Lower lobe of right lung (tissue), 2 donors: ENCODE measurements at regions not wholly inside any gene's neighbourhood (a gene's known extent, or its start where the extent isn't known, plus 50 kb on each side); places are given as distances from the start of the nearest gene placed in this dataset.
A peak's percentile ranks its signal among the peaks of the same experiment; 100 is the strongest.

Experiments
- ATAC-seq, 2 donors: fragments of 200-7000 bp; cut with Tn5 transposase; one replicate each; pipeline ENCODE4 v1.9.1; 2020 to 2022; ENCODE audit warnings: mild to moderate bottlenecking in 2 of 2, moderate library complexity in 2 of 2
- DNase-seq: peaks from one replicate; pipeline ENCODE4 v3.0.0-alpha.2; 2020
- H3K27ac ChIP-seq: fragments of 200-600 bp; one replicate; pipeline ENCODE4 v1.8.0; 2022
- H3K27me3 ChIP-seq: fragments of 200-600 bp; one replicate; pipeline ENCODE4 v1.8.0; 2022; ENCODE audit warnings: low read depth
- H3K36me3 ChIP-seq: fragments of 200-600 bp; one replicate; pipeline ENCODE4 v1.8.0; 2022; ENCODE audit warnings: mild to moderate bottlenecking
- H3K4me1 ChIP-seq: fragments of 200-600 bp; one replicate; pipeline ENCODE4 v1.8.0; 2022
- H3K4me3 ChIP-seq: fragments of 200-600 bp; one replicate; pipeline ENCODE4 v1.8.0; 2022; ENCODE audit warnings: mild to moderate bottlenecking
- H3K9me3 ChIP-seq: fragments of 200-600 bp; one replicate; pipeline ENCODE4 v1.8.0; 2022
- CTCF ChIP-seq: fragments of 200-600 bp; IDR thresholded peaks from one replicate; pipeline ENCODE4 v1.8.0; 2022; ENCODE audit warnings: antibody characterized with exemption, mild to moderate bottlenecking
- intact Hi-C: fragments of 100-400 bp; cut with DNase I; formaldehyde crosslinking; loops from one replicate; pipeline ENCODE4 v1.11.0; 2022
- donor health status: DM: no; HTN: yes; CAD: no; lungs with severe emphysema.

GRCh38 chr7:53101026-53101425 lies 65.6 kb downstream of the POM121L12 start:
- no peak for TF ChIP-seq CTCF

GRCh38 chr7:53110425-53110824 lies 75.0 kb downstream of the POM121L12 start:
- no peak for DNase-seq
- ATAC-seq, result no peak
- Histone ChIP-seq H3K27me3 (no peaks in the 10 kb centered on the region), H3K27ac (no peak overlapping the region), H3K4me1 (no peaks in the 10 kb centered on the region), H3K9me3 (no peaks in the 10 kb centered on the region), H3K36me3 (no peaks in the 10 kb centered on the region), H3K4me3 (no peak overlapping the region)
- intact Hi-C loops, result no loop called here
- no peak for TF ChIP-seq CTCF

More at GRCh38 chr7:53101026-53101425, 65.6 kb downstream of the POM121L12 start:
- Histone ChIP-seq H3K36me3 (no peaks in the 10 kb centered on the region), H3K4me3 (no peak overlapping the region), H3K4me1 (no peaks in the 10 kb centered on the region), H3K27me3 (no peaks in the 10 kb centered on the region), H3K27ac (no peak overlapping the region), H3K9me3 (no peaks in the 10 kb centered on the region)
- intact Hi-C loops, result no loop called here
- ATAC-seq (peak in 1 of 2 donors; percentile 42), DNase-seq (no peak)

GRCh38 chr7:53111031-53111430 lies 75.6 kb downstream of the POM121L12 start:
- intact Hi-C loops, result no loop called here
- H3K9me3 ChIP-seq, result no peaks in the 10 kb centered on the region
- H3K4me3 ChIP-seq, result no peak overlapping the region
- H3K4me1 ChIP-seq, result no peaks in the 10 kb centered on the region
- ATAC-seq (no peak), DNase-seq (no peak)
- no peak for TF ChIP-seq CTCF
- H3K27me3 ChIP-seq, result no peaks in the 10 kb centered on the region
- H3K36me3 ChIP-seq, result no peaks in the 10 kb centered on the region
- H3K27ac ChIP-seq, result no peak overlapping the region

GRCh38 chr7:53113424-53113823 lies 78.0 kb downstream of the POM121L12 start:
- no peaks in the 10 kb centered on the region for H3K36me3 ChIP-seq
- H3K27me3 ChIP-seq, result no peaks in the 10 kb centered on the region
- no peak overlapping the region for H3K27ac ChIP-seq
- no peak overlapping the region for H3K4me3 ChIP-seq
- DNase-seq, result no peak
- H3K4me1 ChIP-seq, result no peaks in the 10 kb centered on the region
- no peak for TF ChIP-seq CTCF
- intact Hi-C loops, result no loop called here
- H3K9me3 ChIP-seq, result no peaks in the 10 kb centered on the region
- ATAC-seq, result no peak

- ATAC-seq, result peak in 1 of 2 donors; percentile 17
Measured at GRCh38 chr7:53119514-53119941, 84.1 kb downstream of the POM121L12 start.

More at GRCh38 chr7:53119514-53119941, 84.1 kb downstream of the POM121L12 start:
- no peaks in the 10 kb centered on the region for H3K4me1 ChIP-seq
- TF ChIP-seq CTCF, result no peak
- H3K4me3 ChIP-seq, result no peak overlapping the region
- no peaks in the 10 kb centered on the region for H3K9me3 ChIP-seq
- no peaks in the 10 kb centered on the region for H3K27me3 ChIP-seq
- no peak overlapping the region for H3K27ac ChIP-seq
- H3K36me3 ChIP-seq, result no peaks in the 10 kb centered on the region
- DNase-seq, result no peak
- intact Hi-C loops, result no loop called here
